Glutamatergic neuron (in vitro differentiated cells): ENCODE measurements at regions not wholly inside any gene's neighbourhood (a gene's known extent, or its start where the extent isn't known, plus 50 kb on each side); places are given as distances from the start of the nearest gene placed in this dataset.
"Not testable (repeated sequence)": the region's sequence is repeated elsewhere in the genome, so short reads cannot be mapped to it uniquely, and the experiment has no call there.

Source experiments
- DNase-seq: peaks from one replicate; pipeline ENCODE4 v3.0.0; 2022
- H3K27ac Mint-ChIP-seq: one replicate; pipeline ENCODE4 v1.8.0; 2020; ENCODE audit warnings: mild to moderate bottlenecking, mixed read lengths, inconsistent platforms; ENCODE audit not compliant: unreplicated experiment
- H3K27me3 Mint-ChIP-seq: one replicate; pipeline ENCODE4 v1.8.0; 2020; ENCODE audit warnings: mild to moderate bottlenecking, moderate library complexity, mixed read lengths, inconsistent platforms; ENCODE audit not compliant: unreplicated experiment
- H3K36me3 Mint-ChIP-seq: one replicate; pipeline ENCODE4 v1.8.0; 2020; ENCODE audit warnings: mild to moderate bottlenecking, mixed read lengths, inconsistent platforms; ENCODE audit not compliant: unreplicated experiment
- H3K4me1 Mint-ChIP-seq: one replicate; pipeline ENCODE4 v1.8.0; 2020; ENCODE audit warnings: mild to moderate bottlenecking, low read depth, mixed read lengths, inconsistent platforms; ENCODE audit not compliant: unreplicated experiment
- H3K4me3 Mint-ChIP-seq: one replicate; pipeline ENCODE4 v1.8.0; 2020; ENCODE audit warnings: mild to moderate bottlenecking, mixed read lengths, inconsistent platforms; ENCODE audit not compliant: unreplicated experiment
- H3K9me3 Mint-ChIP-seq: one replicate; pipeline ENCODE4 v1.8.0; 2020; ENCODE audit warnings: mild to moderate bottlenecking, moderate library complexity, mixed read lengths, inconsistent platforms; ENCODE audit not compliant: unreplicated experiment
- TF ChIP-seq, protein P1 (sequence below): fragments of 200-600 bp; sonication (generic); IDR thresholded peaks from one replicate; pipeline ENCODE4 v1.5.0; 2021; ENCODE audit not compliant: partially characterized antibody, unreplicated experiment

DNA sequence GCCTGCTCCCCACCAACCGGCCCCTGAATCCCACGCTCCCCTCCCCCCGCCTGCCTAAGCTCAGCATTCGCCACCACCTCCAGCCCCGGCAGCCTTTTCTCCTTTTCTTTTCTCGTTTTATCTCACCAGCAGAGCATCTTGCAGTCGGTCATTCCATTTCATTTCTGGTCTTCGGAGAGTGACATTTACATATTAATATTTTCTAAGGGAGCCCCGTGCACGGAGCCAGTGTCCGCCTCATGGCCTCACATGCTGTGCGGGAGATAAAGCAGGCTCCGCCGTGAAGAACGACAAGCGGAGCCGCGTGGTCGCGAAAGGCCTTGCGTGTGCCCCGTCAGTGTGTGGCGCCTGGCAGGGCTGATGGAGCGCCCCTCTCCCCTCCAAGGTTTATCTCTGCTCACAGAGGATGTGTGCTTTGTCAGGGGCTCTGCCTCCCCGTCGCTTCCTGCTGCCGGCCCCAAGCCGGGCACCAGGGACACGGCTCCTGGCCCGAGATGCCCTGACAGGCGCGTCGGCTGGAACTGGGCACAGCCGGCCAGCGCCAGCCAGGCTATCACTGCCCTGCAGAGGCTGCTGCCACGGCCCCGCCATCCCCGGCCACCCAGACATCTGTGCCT lies 95.5 kb upstream of the GSE1 start:
- no peak for DNase-seq
- peaks cover 9% of the 10 kb centered on the region for H3K36me3 Mint-ChIP-seq
- no peak overlapping the region for H3K27ac Mint-ChIP-seq

DNA sequence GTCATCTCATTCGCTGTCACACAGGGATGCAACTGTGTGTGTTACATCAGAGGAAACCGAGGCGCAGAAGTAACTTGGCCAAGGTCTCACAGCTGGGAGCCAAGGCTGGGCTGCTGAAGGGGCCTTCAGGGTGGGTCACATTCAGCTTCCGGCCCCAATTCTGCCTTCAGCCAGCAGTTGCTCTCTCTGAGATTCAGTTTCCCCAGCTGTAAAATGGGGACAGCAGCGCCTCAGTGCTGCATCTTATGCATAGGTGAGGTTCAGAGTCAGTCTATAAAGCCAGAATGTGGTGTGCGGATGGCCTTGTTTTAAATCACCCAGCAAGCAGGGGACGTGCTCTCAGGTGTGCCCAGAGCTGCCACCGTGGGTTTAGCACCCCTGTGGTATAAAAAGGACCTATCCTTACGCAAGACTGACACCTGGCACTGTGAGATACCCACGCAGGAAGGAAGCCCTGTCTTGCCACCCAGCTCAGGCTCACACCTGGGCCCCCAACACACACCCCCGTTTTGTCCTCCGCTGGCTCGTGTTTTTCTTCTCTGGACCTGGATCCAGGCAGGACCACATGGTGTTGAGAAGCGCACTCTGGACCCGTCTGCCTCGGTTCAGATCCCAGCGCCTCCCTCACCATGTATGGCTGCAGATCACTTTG lies 94.6 kb upstream of the GSE1 start:
- peaks cover 8% of the 10 kb centered on the region for H3K27me3 Mint-ChIP-seq
- TF ChIP-seq, protein P1, sequence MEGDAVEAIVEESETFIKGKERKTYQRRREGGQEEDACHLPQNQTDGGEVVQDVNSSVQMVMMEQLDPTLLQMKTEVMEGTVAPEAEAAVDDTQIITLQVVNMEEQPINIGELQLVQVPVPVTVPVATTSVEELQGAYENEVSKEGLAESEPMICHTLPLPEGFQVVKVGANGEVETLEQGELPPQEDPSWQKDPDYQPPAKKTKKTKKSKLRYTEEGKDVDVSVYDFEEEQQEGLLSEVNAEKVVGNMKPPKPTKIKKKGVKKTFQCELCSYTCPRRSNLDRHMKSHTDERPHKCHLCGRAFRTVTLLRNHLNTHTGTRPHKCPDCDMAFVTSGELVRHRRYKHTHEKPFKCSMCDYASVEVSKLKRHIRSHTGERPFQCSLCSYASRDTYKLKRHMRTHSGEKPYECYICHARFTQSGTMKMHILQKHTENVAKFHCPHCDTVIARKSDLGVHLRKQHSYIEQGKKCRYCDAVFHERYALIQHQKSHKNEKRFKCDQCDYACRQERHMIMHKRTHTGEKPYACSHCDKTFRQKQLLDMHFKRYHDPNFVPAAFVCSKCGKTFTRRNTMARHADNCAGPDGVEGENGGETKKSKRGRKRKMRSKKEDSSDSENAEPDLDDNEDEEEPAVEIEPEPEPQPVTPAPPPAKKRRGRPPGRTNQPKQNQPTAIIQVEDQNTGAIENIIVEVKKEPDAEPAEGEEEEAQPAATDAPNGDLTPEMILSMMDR = no peak
- peaks cover 17% of the 10 kb centered on the region for H3K9me3 Mint-ChIP-seq
- peaks cover 21% of the 10 kb centered on the region for H3K4me1 Mint-ChIP-seq
- no peak for DNase-seq
- H3K27ac Mint-ChIP-seq = no peak overlapping the region
- peaks cover 9% of the 10 kb centered on the region for H3K36me3 Mint-ChIP-seq
- no peak overlapping the region for H3K4me3 Mint-ChIP-seq

More for the DNA sequence above, 95.5 kb upstream of the GSE1 start:
- no peak overlapping the region for H3K4me3 Mint-ChIP-seq
- H3K9me3 Mint-ChIP-seq = peaks cover 12% of the 10 kb centered on the region
- TF ChIP-seq, protein P1 = no peak
- H3K4me1 Mint-ChIP-seq = peaks cover 21% of the 10 kb centered on the region
- H3K27me3 Mint-ChIP-seq = peaks cover 8% of the 10 kb centered on the region

DNA sequence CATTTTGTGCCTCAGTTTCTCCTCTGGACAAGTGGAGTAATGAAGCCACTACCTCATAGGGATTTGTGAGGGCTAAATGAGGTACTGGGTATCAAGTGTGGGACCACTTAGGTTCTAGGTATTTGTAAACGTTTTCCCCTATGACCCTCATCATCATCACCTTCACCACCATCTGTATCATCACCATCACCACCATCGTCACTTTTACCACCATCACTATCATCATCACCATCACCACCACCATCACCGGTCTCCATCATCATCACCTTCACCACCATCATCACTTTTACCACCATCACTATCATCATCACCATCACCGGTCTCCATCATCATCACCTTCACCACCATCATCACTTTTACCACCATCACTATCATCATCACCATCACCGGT lies 94.1 kb upstream of the GSE1 start:
- H3K36me3 Mint-ChIP-seq, H3K27ac Mint-ChIP-seq, DNase-seq, H3K27me3 Mint-ChIP-seq, H3K4me3 Mint-ChIP-seq: not testable (repeated sequence)
- H3K9me3 Mint-ChIP-seq = peaks cover 17% of the 10 kb centered on the region
- peaks cover 21% of the 10 kb centered on the region for H3K4me1 Mint-ChIP-seq

DNA sequence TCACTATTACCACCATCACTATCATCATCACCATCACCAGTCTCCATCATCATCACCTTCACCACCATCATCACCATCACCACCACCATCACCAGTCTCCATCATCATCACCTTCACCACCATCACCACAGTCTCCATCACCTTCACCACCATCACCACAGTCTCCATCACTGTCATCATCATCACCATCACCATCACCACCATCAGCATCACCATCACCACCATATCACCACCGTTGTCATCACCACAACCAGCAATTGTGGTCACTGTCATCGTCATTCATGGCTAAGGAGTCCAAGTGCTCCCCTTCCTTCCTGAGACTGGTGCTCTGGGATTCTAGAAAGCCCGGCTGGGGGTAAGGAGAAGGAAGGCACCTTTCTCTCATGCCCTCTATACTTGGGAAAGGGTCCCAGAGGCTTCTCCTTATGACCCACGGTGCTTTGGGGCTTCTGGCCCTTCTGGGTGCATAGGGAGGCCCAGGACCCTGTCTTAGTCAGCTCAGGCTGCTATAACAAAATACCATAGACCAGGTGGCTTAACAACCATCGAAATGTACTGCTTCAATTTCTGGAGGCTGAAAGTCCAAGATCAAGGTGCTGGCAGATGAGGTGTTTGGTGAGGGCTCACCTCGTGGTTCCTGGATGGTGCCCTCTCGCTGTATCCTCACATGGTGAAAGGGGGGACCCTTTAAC lies 93.4 kb upstream of the GSE1 start:
- Mint-ChIP-seq H3K36me3 (peaks cover 9% of the 10 kb centered on the region), H3K4me3 (no peak overlapping the region), H3K27me3 (peaks cover 8% of the 10 kb centered on the region), H3K9me3 (peaks cover 17% of the 10 kb centered on the region), H3K4me1 (peaks cover 21% of the 10 kb centered on the region), H3K27ac (no peak overlapping the region)
- DNase-seq = no peak
- TF ChIP-seq, protein P1 = no peak

DNA sequence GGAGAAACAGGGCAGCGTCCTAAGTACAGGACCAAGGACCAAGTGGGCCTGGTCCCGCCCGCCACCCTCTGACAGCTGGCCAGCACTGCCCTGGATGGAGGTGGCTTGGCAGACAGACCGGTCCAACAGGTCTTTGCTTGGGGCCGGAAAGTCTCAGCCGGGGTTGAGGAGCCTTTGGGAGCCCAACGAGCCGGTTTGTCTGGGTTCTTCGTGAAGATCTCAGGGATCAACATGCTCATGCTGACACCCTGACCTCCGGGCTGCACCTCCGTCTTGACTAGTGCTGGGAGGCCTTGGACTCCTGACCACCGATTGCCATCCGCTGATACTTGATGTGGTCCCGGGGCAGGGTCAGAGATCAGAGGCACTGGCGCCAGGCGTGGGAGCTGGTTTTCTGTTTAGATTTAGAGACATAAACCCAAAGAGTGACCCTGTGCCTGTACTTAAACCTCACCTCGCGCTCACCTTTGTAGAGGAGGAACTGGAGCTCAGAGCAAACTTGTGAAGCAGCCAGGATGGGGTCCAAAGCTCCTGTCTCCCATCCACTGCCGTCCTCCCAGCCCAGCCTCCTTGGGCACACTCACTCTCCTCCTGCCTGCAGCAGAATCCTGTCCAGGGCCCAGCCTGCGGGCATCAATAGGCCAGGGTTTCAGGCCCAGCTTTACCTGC lies 92.1 kb upstream of the GSE1 start:
- H3K27ac Mint-ChIP-seq = no peak overlapping the region
- peaks cover 9% of the 10 kb centered on the region for H3K36me3 Mint-ChIP-seq
- peak overlapping the region; percentile 20 for H3K4me3 Mint-ChIP-seq
- DNase-seq = no peak
- peaks cover 8% of the 10 kb centered on the region for H3K27me3 Mint-ChIP-seq
- TF ChIP-seq, protein P1 = no peak
- peaks cover 19% of the 10 kb centered on the region for H3K4me1 Mint-ChIP-seq
- peaks cover 18% of the 10 kb centered on the region for H3K9me3 Mint-ChIP-seq
